Erythroblast (primary cell): ENCODE measurements at regions not wholly inside any gene's neighbourhood (a gene's known extent, or its start where the extent isn't known, plus 50 kb on each side); places are given as distances from the start of the nearest gene placed in this dataset.
"Not testable (repeated sequence)": the region's sequence is repeated elsewhere in the genome, so short reads cannot be mapped to it uniquely, and the experiment has no call there.

Source experiments
- DNase-seq, 2 experiments: peaks; one replicate each; lab custom pipeline; 2025; lab: John Stamatoyannopoulos, UW
- GATA1 ChIP-seq: IDR thresholded peaks from 2 replicates; pipeline ENCODE4 v1.6.1; 2011; ENCODE audit warnings: low read depth, mild to moderate bottlenecking, control low read depth, low read length, moderate library complexity
- POLR2A ChIP-seq: IDR thresholded peaks from 2 replicates; pipeline ENCODE4 v1.6.1; 2011; ENCODE audit warnings: mild to moderate bottlenecking, low read length

- TF ChIP-seq GATA1 (no peak), POLR2A (no peak)
- peak in 1 of 2 experiments; percentile 14 for DNase-seq
Measured at GRCh38 chr20:22819784-22820183, 215.3 kb upstream of the SSTR4 start.

- DNase-seq: no peak
- no peak for TF ChIP-seq GATA1
Measured at GRCh38 chr20:22821081-22821727, 213.9 kb upstream of the SSTR4 start.

DNA sequence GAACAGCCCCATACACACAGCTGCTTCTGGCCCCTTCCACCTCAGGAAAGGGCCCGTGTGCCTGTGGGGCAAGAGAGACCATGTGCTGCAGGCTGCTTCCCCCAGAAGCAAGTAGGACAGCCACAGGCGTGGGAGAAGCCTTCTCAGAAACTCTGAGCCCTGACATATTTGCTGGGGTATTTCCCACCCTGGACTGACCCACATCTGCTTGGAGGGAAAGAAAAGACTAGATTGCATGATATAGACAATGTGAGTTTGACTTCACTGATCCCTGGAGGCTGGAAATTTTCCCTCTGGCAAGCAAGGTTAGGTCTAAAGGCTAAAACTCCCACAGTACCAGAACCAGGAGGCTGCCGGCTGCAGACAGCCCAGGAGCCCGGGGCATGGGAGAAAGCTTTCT, 213.3 kb upstream of the SSTR4 start:
- TF ChIP-seq POLR2A (no peak), GATA1 (no peak)
- DNase-seq: no peak

GRCh38 chr20:22823119-22823518, 212.0 kb upstream of the SSTR4 start:
- TF ChIP-seq POLR2A (no peak), GATA1 (no peak)

DNA sequence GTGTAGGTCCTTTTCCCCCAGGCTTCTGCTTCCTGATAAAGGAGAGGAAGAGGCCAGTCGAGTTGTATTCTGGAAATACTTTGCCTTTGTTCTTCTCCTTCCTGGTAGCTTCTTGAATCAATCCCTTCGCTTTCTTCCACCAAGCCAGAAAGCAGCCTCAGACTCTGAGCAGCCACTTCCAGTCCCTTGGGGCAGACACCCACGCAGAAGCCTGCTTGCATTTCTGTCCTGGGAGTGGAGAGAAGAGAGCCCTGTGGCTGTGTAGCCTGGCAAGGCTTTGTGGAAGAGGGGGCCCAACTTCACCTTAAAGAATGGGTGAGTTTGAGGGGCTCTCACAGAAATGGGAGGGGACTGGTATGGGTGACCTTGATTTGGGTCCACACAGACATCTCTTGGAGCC, 211.0 kb upstream of the SSTR4 start:
- no peak for TF ChIP-seq POLR2A
- TF ChIP-seq GATA1: no peak
- DNase-seq: no peak

More at GRCh38 chr20:22823119-22823518, 212.0 kb upstream of the SSTR4 start:
- no peak for DNase-seq

DNA sequence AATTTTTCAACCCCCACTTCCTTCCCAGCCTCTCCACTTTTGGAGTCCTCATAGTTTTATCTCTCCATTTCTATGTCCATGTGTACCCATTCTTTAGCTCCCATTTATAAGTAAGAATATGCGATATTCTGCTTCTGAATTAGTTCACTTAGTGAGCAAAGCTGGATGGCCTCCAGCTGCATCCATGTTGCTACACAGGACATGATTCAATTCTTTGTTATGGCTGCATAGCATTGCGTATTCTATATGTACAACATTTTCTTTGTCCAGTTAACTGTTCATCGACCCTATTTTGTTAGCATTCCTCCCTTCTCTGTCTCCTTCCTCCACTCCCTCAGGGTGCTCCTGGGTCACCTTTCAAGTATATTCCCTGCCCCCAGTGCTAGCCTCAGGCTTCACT, 210.0 kb upstream of the SSTR4 start:
- TF ChIP-seq GATA1: no peak
- no peak for TF ChIP-seq POLR2A
- no peak for DNase-seq

DNA sequence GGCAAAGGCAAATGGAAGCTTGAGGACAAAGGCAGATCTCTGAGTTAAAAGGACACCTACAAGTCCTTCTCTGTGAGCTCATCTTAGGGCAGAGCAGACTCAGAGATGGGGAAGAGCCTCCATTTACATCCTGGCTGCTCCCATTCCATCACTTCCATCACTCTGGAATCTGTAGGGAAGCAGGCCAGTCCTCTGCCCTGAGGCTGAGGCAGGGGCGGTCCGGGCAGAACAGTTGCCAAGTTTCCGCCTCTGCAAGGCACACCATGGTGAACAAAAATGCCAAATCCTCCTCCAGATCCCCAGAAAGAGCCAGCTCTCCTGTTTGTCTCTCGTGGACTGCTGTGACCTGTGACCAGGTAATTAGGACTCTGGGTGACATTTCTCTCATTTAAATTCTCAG, 209.6 kb upstream of the SSTR4 start:
- DNase-seq: no peak
- TF ChIP-seq GATA1 (no peak), POLR2A (no peak)

GRCh38 chr20:22826306-22827230, 208.5 kb upstream of the SSTR4 start:
- no peak for TF ChIP-seq POLR2A
- no peak for TF ChIP-seq GATA1
- no peak for DNase-seq

DNA sequence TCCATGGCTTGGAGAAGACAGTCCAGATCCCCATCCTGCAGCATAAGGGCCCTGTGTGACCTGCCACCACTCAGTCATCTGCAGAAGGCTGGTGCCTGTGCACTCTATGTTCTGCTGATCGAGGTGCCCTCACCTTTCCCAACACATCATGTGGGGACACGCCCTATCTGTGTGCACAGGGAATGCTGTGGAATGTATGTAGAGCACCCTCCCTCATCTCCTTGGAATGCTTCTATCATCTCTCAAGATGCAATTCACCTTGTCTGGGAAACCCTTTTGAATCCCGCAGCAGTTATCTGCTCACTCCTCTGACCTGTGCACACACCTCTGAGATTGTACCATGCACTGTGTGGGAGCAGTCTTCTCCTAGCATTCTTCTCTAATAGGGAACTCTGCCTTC, 207.2 kb upstream of the SSTR4 start:
- TF ChIP-seq GATA1 (no peak), POLR2A (no peak)
- DNase-seq: no peak

- no peak for TF ChIP-seq POLR2A
- no peak for TF ChIP-seq GATA1
- no peak for DNase-seq
Measured at GRCh38 chr20:22829356-22829755, 205.8 kb upstream of the SSTR4 start.

- TF ChIP-seq GATA1 (no peak), POLR2A (no peak)
- no peak for DNase-seq
Measured at GRCh38 chr20:22830138-22830537, 205.0 kb upstream of the SSTR4 start.

- DNase-seq: not testable (repeated sequence)
Measured at GRCh38 chr20:22830715-22831114, 204.4 kb upstream of the SSTR4 start.

- TF ChIP-seq GATA1 (no peak), POLR2A (no peak)
- DNase-seq: peak; percentile 87 to 89
Measured at GRCh38 chr20:22833851-22834250, 201.3 kb upstream of the SSTR4 start.

- TF ChIP-seq POLR2A: no peak
- no peak for TF ChIP-seq GATA1
- DNase-seq: no peak
Measured at GRCh38 chr20:22834651-22835256, 200.4 kb upstream of the SSTR4 start.
